Activated naive CD8-positive, alpha-beta T cell (primary cell): ENCODE measurements at regions not wholly inside any gene's neighbourhood (a gene's known extent, or its start where the extent isn't known, plus 50 kb on each side); places are given as distances from the start of the nearest gene placed in this dataset.

Source experiments
- H3K27ac Mint-ChIP-seq: one replicate; pipeline ENCODE4 v1.8.0; 2021; ENCODE audit warnings: mixed read lengths
- H3K27me3 Mint-ChIP-seq: one replicate; pipeline ENCODE4 v1.8.0; 2021; ENCODE audit warnings: mixed read lengths
- H3K36me3 Mint-ChIP-seq: one replicate; pipeline ENCODE4 v1.8.0; 2021; ENCODE audit warnings: mixed read lengths
- H3K4me1 Mint-ChIP-seq: one replicate; pipeline ENCODE4 v1.8.0; 2021; ENCODE audit warnings: low read depth, mixed read lengths
- H3K4me3 Mint-ChIP-seq: one replicate; pipeline ENCODE4 v1.8.0; 2021; ENCODE audit warnings: mild to moderate bottlenecking, mixed read lengths
- H3K9me3 Mint-ChIP-seq: one replicate; pipeline ENCODE4 v1.8.0; 2021; ENCODE audit warnings: low read depth, mixed read lengths

DNA sequence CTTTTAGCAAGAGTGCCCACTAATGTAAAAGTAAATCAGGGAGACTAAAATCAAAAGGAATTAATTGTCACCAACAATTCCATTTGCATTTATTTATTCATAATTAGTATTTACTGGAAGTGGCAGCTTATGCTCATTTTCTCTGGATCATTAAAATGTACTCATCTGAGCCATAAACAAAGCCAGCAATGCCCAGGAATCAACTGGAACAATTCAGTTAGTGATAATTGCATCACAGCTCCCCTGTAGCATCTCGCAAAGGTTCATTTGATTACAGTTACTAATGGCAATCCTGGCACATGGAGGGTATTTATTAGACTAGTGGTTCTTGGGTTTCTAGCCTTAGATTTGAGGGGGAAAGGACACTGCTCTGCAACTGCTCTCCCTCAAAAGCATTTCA lies 92.7 kb upstream of the C1orf21 start:
- Mint-ChIP-seq H3K4me3 (no peak overlapping the region), H3K27ac (no peak overlapping the region), H3K27me3 (no peaks in the 10 kb centered on the region), H3K4me1 (no peaks in the 10 kb centered on the region), H3K9me3 (no peaks in the 10 kb centered on the region), H3K36me3 (no peaks in the 10 kb centered on the region)

DNA sequence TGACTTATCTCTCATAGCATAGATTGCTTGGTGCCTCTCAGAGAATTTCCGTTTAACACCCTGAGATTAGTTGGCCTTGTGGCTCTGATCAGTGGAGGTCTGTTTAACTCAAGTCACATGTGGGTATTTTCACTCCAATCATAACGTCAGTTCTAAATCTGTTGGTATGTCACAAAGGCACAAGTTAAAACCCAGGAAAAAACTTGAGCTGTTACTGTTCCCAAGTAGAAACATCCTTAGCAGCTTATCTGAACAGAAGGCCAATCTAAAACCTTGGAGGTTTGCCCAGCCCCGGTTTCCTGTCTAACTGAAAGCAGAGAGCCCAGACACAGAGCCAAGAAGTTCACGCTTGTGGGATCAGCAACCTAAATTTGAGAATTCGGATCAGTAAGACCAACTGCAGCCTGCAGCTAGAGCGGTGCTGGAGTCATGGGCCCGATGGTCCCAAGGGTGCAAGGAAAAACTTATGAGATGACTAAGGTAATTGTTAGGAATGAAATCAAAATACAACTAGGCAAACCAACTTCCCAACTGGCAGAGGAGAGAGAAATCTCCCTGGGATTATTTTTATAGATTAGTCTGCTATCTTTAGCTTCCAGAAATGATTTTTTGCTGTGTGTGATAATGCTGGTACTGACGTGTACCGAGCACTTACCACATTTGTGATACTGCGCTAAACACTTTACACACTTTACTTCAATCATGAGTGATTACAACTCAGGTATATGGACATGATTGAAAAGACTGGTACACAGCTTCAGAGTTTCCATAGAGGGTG lies 90.2 kb upstream of the C1orf21 start:
- Mint-ChIP-seq H3K9me3 (no peaks in the 10 kb centered on the region), H3K27me3 (no peaks in the 10 kb centered on the region), H3K4me3 (no peak overlapping the region), H3K36me3 (no peaks in the 10 kb centered on the region), H3K4me1 (no peaks in the 10 kb centered on the region), H3K27ac (no peak overlapping the region)

DNA sequence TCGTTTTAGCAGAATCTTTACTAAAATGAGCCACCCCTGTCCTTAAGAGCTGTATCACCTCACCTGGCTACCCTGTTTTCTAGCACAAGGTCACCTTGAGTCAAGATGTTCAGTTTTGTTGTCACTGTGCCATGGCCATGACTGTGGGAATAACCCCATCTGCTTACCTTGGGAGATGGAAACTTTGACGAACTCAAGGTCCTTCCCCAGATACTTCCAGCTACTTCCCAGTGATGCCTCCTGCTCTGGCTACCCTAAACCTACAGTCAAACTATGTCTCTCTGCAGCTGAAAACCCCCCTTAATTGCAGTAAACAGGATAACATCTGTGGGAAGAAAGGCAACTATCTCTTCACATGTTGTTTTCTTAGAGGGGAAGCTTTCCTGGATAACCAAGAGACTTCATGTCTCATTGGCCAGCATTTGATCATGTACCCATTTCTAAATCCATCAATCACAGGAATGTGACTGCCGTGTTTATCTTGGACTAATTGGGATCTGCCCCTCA lies 89.5 kb upstream of the C1orf21 start:
- H3K4me3 Mint-ChIP-seq, result no peak overlapping the region
- H3K27ac Mint-ChIP-seq, result no peak overlapping the region
- H3K36me3 Mint-ChIP-seq, result no peaks in the 10 kb centered on the region
- H3K9me3 Mint-ChIP-seq, result no peaks in the 10 kb centered on the region
- no peaks in the 10 kb centered on the region for H3K4me1 Mint-ChIP-seq
- H3K27me3 Mint-ChIP-seq, result no peaks in the 10 kb centered on the region

DNA sequence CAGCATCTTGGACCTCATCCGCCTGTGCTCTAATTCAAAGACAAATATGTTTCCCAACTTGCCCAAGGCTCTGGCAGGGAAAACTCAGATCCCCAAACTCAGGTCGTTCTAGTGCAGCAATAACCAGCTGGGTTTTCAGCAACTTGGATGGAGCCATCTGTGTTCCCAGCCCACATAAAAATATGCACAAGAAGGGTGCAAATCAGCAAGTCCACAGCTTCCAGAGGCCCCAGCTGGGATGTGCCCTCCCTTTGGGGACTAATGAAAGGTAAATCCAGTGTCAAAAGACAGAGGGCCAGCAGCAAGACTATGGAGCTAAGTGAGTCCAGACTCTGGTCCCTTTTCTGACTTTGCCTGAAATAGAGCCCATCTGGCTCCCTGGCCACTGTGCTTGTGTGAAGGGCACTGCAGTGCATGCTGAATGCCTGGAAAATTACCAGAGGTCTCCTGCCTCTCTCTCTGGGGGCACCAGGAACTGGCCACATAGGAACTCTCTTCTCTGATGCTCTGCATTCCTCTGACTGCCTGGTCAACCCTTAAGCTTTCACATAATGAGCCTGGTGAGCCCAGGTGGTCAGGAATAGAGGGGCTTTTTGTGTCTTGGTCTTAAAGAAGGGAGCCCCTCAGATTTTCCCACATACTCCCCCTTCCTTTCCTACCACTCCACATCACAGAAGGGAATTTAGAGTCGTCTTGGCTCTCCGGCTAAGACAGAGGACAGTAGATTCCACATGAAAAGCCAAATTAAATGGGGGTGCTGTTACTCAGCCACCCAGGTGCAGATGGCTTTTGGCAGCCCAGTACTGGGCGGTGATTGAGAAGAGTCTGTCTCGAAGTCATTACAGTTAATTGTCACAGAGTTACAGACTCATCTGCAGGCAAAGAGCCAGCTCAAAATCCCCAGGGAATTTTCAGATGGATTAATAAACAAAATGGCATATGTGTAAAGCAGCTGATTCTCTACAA lies 88.1 kb upstream of the C1orf21 start:
- Mint-ChIP-seq H3K27me3 (no peaks in the 10 kb centered on the region), H3K4me3 (no peak overlapping the region), H3K4me1 (peaks cover 3% of the 10 kb centered on the region), H3K9me3 (peaks cover 3% of the 10 kb centered on the region), H3K36me3 (no peaks in the 10 kb centered on the region), H3K27ac (no peak overlapping the region)

DNA sequence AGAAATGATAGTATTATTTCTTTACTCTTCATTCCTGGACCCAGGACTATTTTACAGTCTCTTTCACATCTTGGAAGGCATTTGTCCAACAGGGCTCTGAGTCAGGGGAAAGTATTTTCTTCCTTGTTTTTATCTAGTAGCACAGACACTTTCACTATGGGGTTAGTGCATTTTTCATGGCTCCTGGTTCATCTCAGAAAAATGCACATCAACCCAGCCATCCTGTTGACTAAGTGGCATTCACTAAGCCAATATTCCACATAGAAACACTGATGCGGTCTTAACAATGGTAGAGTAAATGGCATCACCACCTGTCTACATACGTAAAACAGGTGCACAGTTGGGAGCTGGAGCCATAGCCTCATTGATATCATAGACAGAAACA lies 87.4 kb upstream of the C1orf21 start:
- no peaks in the 10 kb centered on the region for H3K27me3 Mint-ChIP-seq
- H3K27ac Mint-ChIP-seq, result no peak overlapping the region
- peaks cover 3% of the 10 kb centered on the region for H3K4me1 Mint-ChIP-seq
- peaks cover 3% of the 10 kb centered on the region for H3K9me3 Mint-ChIP-seq
- no peaks in the 10 kb centered on the region for H3K36me3 Mint-ChIP-seq
- H3K4me3 Mint-ChIP-seq, result no peak overlapping the region

DNA sequence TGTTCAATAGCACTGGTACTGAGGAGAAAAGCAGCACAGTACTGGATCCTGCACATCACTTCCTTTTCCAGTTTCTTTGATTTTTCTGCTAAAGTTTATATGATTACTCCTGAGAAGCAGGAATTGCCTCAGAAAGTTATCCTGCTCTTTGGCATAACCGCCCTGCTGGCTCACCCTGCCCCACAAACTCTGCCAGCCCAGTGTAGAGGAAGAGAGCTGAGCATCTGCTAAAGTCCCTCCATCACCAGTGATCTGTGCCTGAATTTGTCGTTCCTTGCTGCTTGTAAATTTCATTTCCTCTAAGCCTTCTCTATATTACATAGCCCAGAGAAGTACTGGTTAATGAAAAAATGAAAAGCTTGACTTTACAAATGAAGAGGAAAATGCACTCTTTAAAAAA lies 87.0 kb upstream of the C1orf21 start:
- peaks cover 3% of the 10 kb centered on the region for H3K4me1 Mint-ChIP-seq

DNA sequence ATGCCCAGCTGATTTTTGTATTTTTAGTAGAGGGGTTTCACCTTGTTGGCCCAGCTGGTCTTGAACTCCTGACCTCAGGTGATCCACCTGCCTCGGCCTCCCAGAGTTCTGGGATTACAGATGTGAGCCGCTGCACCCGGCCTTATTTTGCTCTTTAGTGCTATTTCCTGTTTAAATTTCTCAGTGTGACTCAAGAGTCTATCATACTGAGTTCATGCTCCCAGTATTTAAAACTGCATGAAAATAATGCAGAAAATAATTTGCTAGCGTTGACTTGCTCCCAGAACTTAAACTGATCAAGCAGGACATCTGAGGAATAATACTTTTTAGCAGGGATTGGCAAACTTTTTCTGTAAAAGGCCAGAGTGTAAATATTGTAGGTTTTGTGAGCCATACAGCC lies 86.4 kb upstream of the C1orf21 start:
- Mint-ChIP-seq H3K27me3 (no peaks in the 10 kb centered on the region), H3K4me1 (peaks cover 3% of the 10 kb centered on the region), H3K36me3 (no peaks in the 10 kb centered on the region), H3K27ac (no peak overlapping the region), H3K9me3 (peaks cover 3% of the 10 kb centered on the region), H3K4me3 (no peak overlapping the region)

More for the DNA sequence above, 87.0 kb upstream of the C1orf21 start:
- H3K36me3 Mint-ChIP-seq, result no peaks in the 10 kb centered on the region
- H3K4me3 Mint-ChIP-seq, result no peak overlapping the region
- no peak overlapping the region for H3K27ac Mint-ChIP-seq
- H3K27me3 Mint-ChIP-seq, result no peaks in the 10 kb centered on the region
- H3K9me3 Mint-ChIP-seq, result peaks cover 3% of the 10 kb centered on the region

DNA sequence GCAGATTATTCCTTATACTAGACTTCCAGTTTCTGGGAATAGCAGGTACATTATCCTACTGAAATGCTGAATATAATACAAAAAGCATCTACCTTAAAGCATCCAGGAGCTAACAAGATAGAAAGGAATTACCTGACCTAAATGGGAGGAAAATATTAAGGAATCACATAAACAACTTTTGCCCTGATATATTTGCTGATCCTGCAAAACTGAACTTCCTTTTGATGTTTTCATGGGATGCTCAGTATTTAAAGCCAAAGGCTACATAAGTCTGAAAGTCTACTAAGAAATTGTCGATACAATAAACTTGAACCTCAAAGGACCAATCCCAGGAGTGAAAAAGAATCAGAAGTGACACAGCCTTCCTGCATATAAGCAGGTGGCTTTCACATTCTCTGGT lies 85.6 kb upstream of the C1orf21 start:
- no peaks in the 10 kb centered on the region for H3K36me3 Mint-ChIP-seq
- H3K4me3 Mint-ChIP-seq, result no peak overlapping the region
- H3K9me3 Mint-ChIP-seq, result peaks cover 6% of the 10 kb centered on the region
- peaks cover 3% of the 10 kb centered on the region for H3K4me1 Mint-ChIP-seq
- H3K27me3 Mint-ChIP-seq, result no peaks in the 10 kb centered on the region
- no peak overlapping the region for H3K27ac Mint-ChIP-seq

DNA sequence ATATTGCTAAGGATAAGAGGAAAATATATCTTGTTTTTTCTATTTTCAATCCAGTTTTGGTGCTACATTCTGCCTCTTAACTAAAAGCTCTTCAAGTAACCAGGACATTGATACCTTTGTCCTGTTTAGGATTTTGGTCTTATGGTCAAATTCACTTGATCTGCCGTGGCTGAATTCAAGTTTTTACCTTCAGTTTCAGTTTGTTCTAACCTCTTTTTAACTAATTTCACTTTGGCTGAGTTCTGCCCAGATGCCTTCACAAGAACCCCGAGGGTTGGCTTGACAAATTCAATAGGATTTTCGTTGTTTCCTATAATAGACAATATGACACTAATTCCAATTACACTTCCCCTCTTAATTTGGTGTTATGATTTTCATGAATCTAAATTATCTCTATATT lies 84.5 kb upstream of the C1orf21 start:
- H3K36me3 Mint-ChIP-seq, result no peaks in the 10 kb centered on the region
- H3K27ac Mint-ChIP-seq, result no peak overlapping the region
- no peaks in the 10 kb centered on the region for H3K27me3 Mint-ChIP-seq
- peaks cover 3% of the 10 kb centered on the region for H3K4me1 Mint-ChIP-seq
- H3K9me3 Mint-ChIP-seq, result peaks cover 6% of the 10 kb centered on the region
- H3K4me3 Mint-ChIP-seq, result no peak overlapping the region

DNA sequence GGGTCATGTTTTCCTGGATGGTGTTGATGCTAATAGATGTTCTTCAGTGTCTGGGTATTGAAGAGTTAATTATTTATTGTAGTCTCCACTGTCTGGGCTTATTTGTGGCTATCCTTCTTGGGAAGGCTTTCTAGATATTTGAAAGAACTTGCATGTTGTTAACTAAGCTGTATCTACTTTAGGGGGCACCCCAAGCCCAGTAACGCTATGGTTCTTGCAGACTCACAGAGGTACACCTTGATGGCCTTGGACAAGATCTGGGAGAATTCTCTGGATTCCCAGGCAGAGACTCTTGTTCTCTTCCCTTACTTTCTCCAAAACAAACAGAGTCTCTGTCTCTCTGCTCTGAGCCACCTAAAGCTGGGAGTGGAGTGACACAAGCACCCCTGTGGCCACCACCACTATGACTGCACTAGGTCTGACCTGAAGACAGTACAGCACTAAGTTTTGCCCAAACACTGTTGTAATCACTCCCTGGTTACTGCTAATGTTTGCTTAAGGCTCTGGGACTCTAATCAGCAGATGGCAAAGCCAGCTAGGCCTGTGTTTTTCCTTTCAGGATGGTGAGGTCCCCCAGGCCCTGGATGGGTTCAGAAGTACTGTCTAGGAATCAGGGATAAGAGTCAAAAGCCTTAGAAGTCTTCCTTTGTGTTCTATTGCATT lies 76.5 kb upstream of the C1orf21 start:
- peaks cover 2% of the 10 kb centered on the region for H3K36me3 Mint-ChIP-seq
- peaks cover 8% of the 10 kb centered on the region for H3K27me3 Mint-ChIP-seq
- no peaks in the 10 kb centered on the region for H3K4me1 Mint-ChIP-seq
- no peak overlapping the region for H3K27ac Mint-ChIP-seq
- no peak overlapping the region for H3K4me3 Mint-ChIP-seq
- H3K9me3 Mint-ChIP-seq, result peaks cover 2% of the 10 kb centered on the region

DNA sequence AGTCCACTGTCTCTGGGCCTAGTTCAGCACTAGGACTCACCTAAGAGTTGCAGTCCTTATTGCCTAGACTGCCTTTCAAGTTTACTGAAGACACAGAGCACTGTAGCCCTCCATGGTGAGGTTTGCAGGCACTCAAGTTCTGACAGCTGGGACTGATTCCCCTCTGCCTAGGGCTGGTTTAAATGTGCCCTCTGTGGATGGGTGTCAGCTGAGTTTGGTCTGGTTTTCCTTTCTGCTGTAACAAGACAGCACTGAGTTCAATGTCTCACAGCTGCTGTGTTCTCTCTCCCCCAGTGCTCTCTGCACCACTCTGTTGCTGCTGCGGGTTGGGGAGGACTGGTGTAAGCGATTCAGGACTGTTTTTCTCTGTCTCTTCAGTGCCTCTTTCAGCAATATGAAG lies 75.2 kb upstream of the C1orf21 start:
- H3K9me3 Mint-ChIP-seq, result no peaks in the 10 kb centered on the region
- no peak overlapping the region for H3K4me3 Mint-ChIP-seq
- H3K36me3 Mint-ChIP-seq, result peaks cover 2% of the 10 kb centered on the region
- no peak overlapping the region for H3K27ac Mint-ChIP-seq
- H3K27me3 Mint-ChIP-seq, result peaks cover 11% of the 10 kb centered on the region
- no peaks in the 10 kb centered on the region for H3K4me1 Mint-ChIP-seq

DNA sequence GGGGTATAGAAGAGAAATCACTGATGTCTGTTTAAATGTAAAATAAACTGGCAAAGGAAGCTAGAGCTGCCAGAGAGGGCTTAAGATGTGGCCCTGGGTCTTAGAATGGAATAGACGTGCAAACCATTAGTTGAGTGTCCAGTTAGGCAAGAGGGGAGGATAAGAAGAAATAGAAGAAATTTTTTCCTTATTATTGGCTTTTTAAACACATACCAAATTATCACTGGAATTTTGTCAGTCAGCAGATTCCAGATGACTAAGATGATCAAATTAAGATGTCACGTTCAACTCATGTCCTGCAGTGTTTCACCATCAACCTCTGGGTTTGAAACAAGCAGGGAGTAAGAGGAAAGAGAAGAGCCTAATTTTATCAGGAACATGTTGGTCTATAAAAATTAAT lies 71.6 kb upstream of the C1orf21 start:
- H3K4me3 Mint-ChIP-seq, result no peak overlapping the region
- no peaks in the 10 kb centered on the region for H3K9me3 Mint-ChIP-seq
- no peaks in the 10 kb centered on the region for H3K36me3 Mint-ChIP-seq
- H3K27me3 Mint-ChIP-seq, result peaks cover 4% of the 10 kb centered on the region
- no peaks in the 10 kb centered on the region for H3K4me1 Mint-ChIP-seq
- no peak overlapping the region for H3K27ac Mint-ChIP-seq

DNA sequence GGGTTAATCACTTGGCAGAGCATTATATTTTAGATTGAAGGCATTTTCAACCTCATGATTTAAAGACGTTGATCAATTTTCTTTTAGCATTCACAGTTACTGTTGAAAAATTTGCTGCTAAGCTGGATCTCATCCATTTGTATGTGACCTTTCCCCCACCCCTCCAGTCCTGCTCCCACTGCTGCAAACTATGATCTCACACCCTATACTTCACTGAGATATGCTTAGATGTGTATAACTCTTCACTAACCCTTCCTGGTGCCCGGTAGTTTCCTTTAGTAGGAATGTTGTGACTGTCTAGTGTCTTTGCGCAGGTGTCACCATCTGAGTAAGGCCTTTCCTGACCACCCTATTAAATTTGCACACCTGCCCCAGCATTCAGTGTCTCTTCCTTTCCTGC lies 67.0 kb upstream of the C1orf21 start:
- no peaks in the 10 kb centered on the region for H3K36me3 Mint-ChIP-seq
- no peak overlapping the region for H3K4me3 Mint-ChIP-seq
- H3K9me3 Mint-ChIP-seq, result no peaks in the 10 kb centered on the region
- no peak overlapping the region for H3K27ac Mint-ChIP-seq
- peaks cover 4% of the 10 kb centered on the region for H3K27me3 Mint-ChIP-seq
- no peaks in the 10 kb centered on the region for H3K4me1 Mint-ChIP-seq

DNA sequence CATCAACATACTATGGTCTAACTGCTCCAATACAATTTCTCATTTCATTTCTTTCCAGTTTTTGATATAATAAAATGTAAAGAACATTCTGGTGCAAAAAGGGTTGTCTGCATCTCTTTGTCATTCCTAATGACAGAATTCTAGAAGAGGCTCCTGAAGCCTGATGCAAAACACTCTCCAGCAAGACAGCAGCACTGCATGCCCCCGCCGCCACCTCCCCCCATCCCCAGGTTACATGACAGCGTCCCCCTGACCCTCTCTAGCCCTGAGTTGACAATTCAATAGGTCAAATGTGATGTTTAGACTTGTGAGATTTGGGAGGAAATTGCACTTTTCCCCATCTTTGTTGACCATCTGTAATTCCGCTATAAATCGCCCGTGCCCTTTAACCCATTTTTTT lies 64.6 kb upstream of the C1orf21 start:
- peaks cover under 1% of the 10 kb centered on the region for H3K27me3 Mint-ChIP-seq
- no peaks in the 10 kb centered on the region for H3K9me3 Mint-ChIP-seq
- no peaks in the 10 kb centered on the region for H3K36me3 Mint-ChIP-seq
- no peak overlapping the region for H3K27ac Mint-ChIP-seq
- no peak overlapping the region for H3K4me3 Mint-ChIP-seq
- no peaks in the 10 kb centered on the region for H3K4me1 Mint-ChIP-seq

DNA sequence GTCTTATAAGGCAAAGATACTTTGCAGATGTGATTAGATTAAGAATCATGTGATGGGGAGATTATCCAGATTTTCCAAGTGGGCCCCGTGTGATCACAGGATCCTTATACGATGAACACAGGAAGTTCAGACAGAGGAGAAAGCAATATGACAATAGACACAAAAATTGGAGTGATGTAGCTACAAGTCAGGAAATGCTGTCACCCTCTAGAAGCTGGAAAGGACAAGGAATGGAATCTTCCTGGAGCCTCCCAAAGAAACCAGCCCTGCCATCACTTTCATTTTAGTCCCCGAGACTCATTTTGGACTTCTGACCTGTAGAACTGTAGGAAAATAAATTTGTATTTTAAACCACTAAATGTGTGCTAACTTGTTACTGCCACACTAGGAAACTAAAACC lies 61.9 kb upstream of the C1orf21 start:
- Mint-ChIP-seq H3K9me3 (no peaks in the 10 kb centered on the region), H3K36me3 (no peaks in the 10 kb centered on the region), H3K4me1 (no peaks in the 10 kb centered on the region), H3K4me3 (no peak overlapping the region), H3K27ac (no peak overlapping the region), H3K27me3 (no peaks in the 10 kb centered on the region)
